ENCODE measurements at regions not wholly inside any gene's neighbourhood (a gene's known extent, or its start where the extent isn't known, plus 50 kb on each side); places are given as distances from the start of the nearest gene placed in this dataset.
A peak's percentile ranks its signal among the peaks of the same experiment; 100 is the strongest.

- Mint-ChIP-seq H3K27me3 (ENCODE audit: insufficient read depth) (no peaks in the 10 kb centered on the region), H3K4me1 (peaks cover 6% of the 10 kb centered on the region), H3K4me3 (no peak overlapping the region), H3K27ac (no peak overlapping the region), H3K36me3 (ENCODE audit: low read depth) (no peaks in the 10 kb centered on the region), H3K9me3 (no peaks in the 10 kb centered on the region)
- Histone ChIP-seq H3K4me1 (ENCODE audit: control insufficient read depth, insufficient read depth, low read length) (no peaks in the 10 kb centered on the region), H3K4me3 (ENCODE audit: low read length) (no peak overlapping the region), H3K36me3 (ENCODE audit: control insufficient read depth, insufficient read depth, low read length) (no peaks in the 10 kb centered on the region), H3K9me3 (ENCODE audit: control insufficient read depth, low read length) (no peaks in the 10 kb centered on the region), H3K9ac (ENCODE audit: extremely low read depth, low read length, poor library complexity, severe bottlenecking) (no peak overlapping the region), H3K27ac (ENCODE audit: low read depth, low read length) (no peak overlapping the region), H3K27me3 (ENCODE audit: control insufficient read depth, insufficient read depth, low read length, poor library complexity, severe bottlenecking) (no peaks in the 10 kb centered on the region)
- DNase-seq = peak; percentile 1
- no peak for TF ChIP-seq CTCF (conservative IDR thresholded peaks at IDR 0.05)
- 81 to 90% methylated on average over 2 to 3 of the region's 3 CpGs for WGBS, 2 experiments (ENCODE audit: insufficient coverage in 1 of 2, insufficient read length in 1 of 2)
These were observed 239.2 kb downstream of the KIF4B start for GRCh38 chr5:155252717-155253116.

- 87 to 94% methylated on average over 2 of the region's 2 CpGs for WGBS, 2 experiments (ENCODE audit: insufficient coverage in 1 of 2, insufficient read length in 1 of 2)
- TF ChIP-seq CTCF (conservative IDR thresholded peaks at IDR 0.05) = no peak
These were observed 240.8 kb downstream of the KIF4B start for GRCh38 chr5:155254399-155254798.

GRCh38 chr5:155258161-155258560, 244.6 kb downstream of the KIF4B start:
- Mint-ChIP-seq H3K9me3 (no peaks in the 10 kb centered on the region), H3K4me1 (no peaks in the 10 kb centered on the region), H3K36me3 (ENCODE audit: low read depth) (no peaks in the 10 kb centered on the region), H3K27ac (no peak overlapping the region), H3K4me3 (no peak overlapping the region), H3K27me3 (ENCODE audit: insufficient read depth) (no peaks in the 10 kb centered on the region)
- H3K4me1 ChIP-seq (ENCODE audit: control insufficient read depth, insufficient read depth, low read length) = no peaks in the 10 kb centered on the region
- no peaks in the 10 kb centered on the region for H3K36me3 ChIP-seq (ENCODE audit: control insufficient read depth, insufficient read depth, low read length)
- no peak for DNase-seq
- WGBS, 2 experiments (ENCODE audit: insufficient coverage in 1 of 2, insufficient read length in 1 of 2) = 89 to 98% methylated on average over 5 to 6 of the region's 6 CpGs
- no peaks in the 10 kb centered on the region for H3K27me3 ChIP-seq (ENCODE audit: control insufficient read depth, insufficient read depth, low read length, poor library complexity, severe bottlenecking)
- no peak overlapping the region for H3K27ac ChIP-seq (ENCODE audit: low read depth, low read length)
- no peak overlapping the region for H3K4me3 ChIP-seq (ENCODE audit: low read length)
- H3K9ac ChIP-seq (ENCODE audit: extremely low read depth, low read length, poor library complexity, severe bottlenecking) = no peak overlapping the region
- TF ChIP-seq CTCF (conservative IDR thresholded peaks at IDR 0.05) = no peak
- H3K9me3 ChIP-seq (ENCODE audit: control insufficient read depth, low read length) = no peaks in the 10 kb centered on the region

More at GRCh38 chr5:155254399-155254798, 240.8 kb downstream of the KIF4B start:
- no peaks in the 10 kb centered on the region for H3K27me3 Mint-ChIP-seq (ENCODE audit: insufficient read depth)
- Histone ChIP-seq H3K27me3 (ENCODE audit: control insufficient read depth, insufficient read depth, low read length, poor library complexity, severe bottlenecking) (no peaks in the 10 kb centered on the region), H3K9ac (ENCODE audit: extremely low read depth, low read length, poor library complexity, severe bottlenecking) (no peak overlapping the region), H3K27ac (ENCODE audit: low read depth, low read length) (no peak overlapping the region), H3K4me1 (ENCODE audit: control insufficient read depth, insufficient read depth, low read length) (no peaks in the 10 kb centered on the region), H3K36me3 (ENCODE audit: control insufficient read depth, insufficient read depth, low read length) (no peaks in the 10 kb centered on the region), H3K9me3 (ENCODE audit: control insufficient read depth, low read length) (no peaks in the 10 kb centered on the region), H3K4me3 (ENCODE audit: low read length) (no peak overlapping the region)
- no peaks in the 10 kb centered on the region for H3K36me3 Mint-ChIP-seq (ENCODE audit: low read depth)
- peak; percentile 16 for DNase-seq
- no peaks in the 10 kb centered on the region for H3K9me3 Mint-ChIP-seq
- H3K4me3 Mint-ChIP-seq = no peak overlapping the region
- no peak overlapping the region for H3K27ac Mint-ChIP-seq
- H3K4me1 Mint-ChIP-seq = peaks cover 6% of the 10 kb centered on the region
